OCI-LY1 (cell line): ENCODE measurements at regions not wholly inside any gene's neighbourhood (a gene's known extent, or its start where the extent isn't known, plus 50 kb on each side); places are given as distances from the start of the nearest gene placed in this dataset.

Experiments used
- H2AFZ ChIP-seq: fragments of 200-600 bp; sonication (generic), shearing (Covaris generic); 2 replicates; pipeline ENCODE4 v1.6.0; 2014; ENCODE audit warnings: antibody characterized with exemption, mild to moderate bottlenecking, low read length
- H3F3A ChIP-seq: fragments of 200-600 bp; sonication (generic), shearing (Covaris generic); 2 replicates; pipeline ENCODE4 v1.6.0; 2014; ENCODE audit warnings: mild to moderate bottlenecking, antibody characterized with exemption, low read length, moderate library complexity; ENCODE audit not compliant: insufficient read depth
- H3K27ac ChIP-seq: fragments of 200-600 bp; sonication (generic); 2 replicates; pipeline ENCODE4 v1.5.1; 2014; ENCODE audit warnings: low read length, mixed run types, mild to moderate bottlenecking, low read depth; ENCODE audit not compliant: poor library complexity, severe bottlenecking
- H3K27me3 ChIP-seq: fragments of 200-600 bp; sonication (generic); 2 replicates; pipeline ENCODE4 v1.6.0; 2014; ENCODE audit warnings: antibody characterized with exemption, mild to moderate bottlenecking, low read length, moderate library complexity; ENCODE audit not compliant: insufficient read depth
- H3K36me3 ChIP-seq: fragments of 200-600 bp; sonication (generic); 2 replicates; pipeline ENCODE4 v1.6.1; 2014; ENCODE audit warnings: mild to moderate bottlenecking, antibody characterized with exemption, low read length, moderate library complexity, mixed read lengths; ENCODE audit not compliant: insufficient read depth
- H3K4me1 ChIP-seq: fragments of 200-600 bp; sonication (generic); 2 replicates; pipeline ENCODE4 v1.5.1; 2014; ENCODE audit warnings: mild to moderate bottlenecking, low read length, moderate library complexity; ENCODE audit not compliant: insufficient read depth, severe bottlenecking
- H3K4me2 ChIP-seq: fragments of 200-600 bp; sonication (generic), shearing (Covaris generic); 2 replicates; pipeline ENCODE4 v1.6.1; 2014; ENCODE audit warnings: low read length
- H3K4me3 ChIP-seq: fragments of 200-600 bp; sonication (generic); 2 replicates; pipeline ENCODE4 v1.5.1; 2014; ENCODE audit warnings: low read length, low read depth, mild to moderate bottlenecking, mixed read lengths; ENCODE audit not compliant: poor library complexity, severe bottlenecking
- H3K79me2 ChIP-seq: fragments of 200-600 bp; shearing (Covaris generic); 2 replicates; pipeline ENCODE4 v1.6.1; 2016; ENCODE audit warnings: mixed run types, low read length, mixed read lengths; ENCODE audit not compliant: insufficient read depth
- H3K9ac ChIP-seq: fragments of 200-600 bp; sonication (generic), shearing (Covaris generic); 2 replicates; pipeline ENCODE4 v1.6.1; 2014; ENCODE audit warnings: mild to moderate bottlenecking, low read length, mixed read lengths
- H3K9me2 ChIP-seq: fragments of 200-600 bp; sonication (generic), shearing (Covaris generic); 2 replicates; pipeline ENCODE4 v1.6.1; 2014; ENCODE audit warnings: low read depth, mild to moderate bottlenecking, low read length, mixed read lengths
- H3K9me3 ChIP-seq: fragments of 200-600 bp; shearing (Covaris generic); 2 replicates; pipeline ENCODE4 v1.6.1; 2014; ENCODE audit warnings: low read length, mixed read lengths
- H4K20me1 ChIP-seq: fragments of 200-600 bp; sonication (generic), shearing (Covaris generic); 2 replicates; pipeline ENCODE4 v1.6.0; 2016; ENCODE audit warnings: mild to moderate bottlenecking, low read length; ENCODE audit not compliant: insufficient read depth
- EZH2 ChIP-seq: fragments of 200-600 bp; sonication (generic), shearing (Covaris generic); IDR thresholded peaks from 2 replicates; pipeline ENCODE4 v1.8.0; 2017; ENCODE audit warnings: borderline replicate concordance, mixed run types, mild to moderate bottlenecking, antibody characterized with exemption, low read length, moderate library complexity, mixed read lengths
- TF ChIP-seq, protein P1 (sequence below): fragments of 200-600 bp; sonication (generic), shearing (Covaris generic); IDR thresholded peaks from 2 replicates; pipeline ENCODE4 v1.5.1; 2017; ENCODE audit warnings: mild to moderate bottlenecking, antibody characterized with exemption, low read length, moderate library complexity, mixed read lengths

DNA sequence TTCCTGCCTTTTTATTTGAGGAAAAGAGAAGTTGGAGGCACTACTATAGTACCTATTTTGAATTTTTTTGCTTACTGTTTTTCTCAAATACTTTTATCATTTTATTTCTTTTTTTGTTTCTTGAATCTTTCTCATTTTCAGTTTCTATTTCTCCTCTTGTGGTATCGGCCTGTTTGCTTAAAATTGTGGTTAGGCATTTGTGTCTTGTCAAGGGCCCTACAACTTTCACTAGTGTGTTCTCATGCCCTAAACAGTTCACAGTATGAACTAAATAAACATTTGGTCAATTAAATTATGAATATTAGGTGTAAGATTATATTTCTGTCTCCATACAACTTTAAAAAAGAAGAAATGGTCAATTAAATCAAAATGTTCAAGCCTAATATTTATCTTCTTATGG, 613.5 kb downstream of the MBD2 start:
- TF ChIP-seq EZH2, result no peak
- TF ChIP-seq, protein P1, sequence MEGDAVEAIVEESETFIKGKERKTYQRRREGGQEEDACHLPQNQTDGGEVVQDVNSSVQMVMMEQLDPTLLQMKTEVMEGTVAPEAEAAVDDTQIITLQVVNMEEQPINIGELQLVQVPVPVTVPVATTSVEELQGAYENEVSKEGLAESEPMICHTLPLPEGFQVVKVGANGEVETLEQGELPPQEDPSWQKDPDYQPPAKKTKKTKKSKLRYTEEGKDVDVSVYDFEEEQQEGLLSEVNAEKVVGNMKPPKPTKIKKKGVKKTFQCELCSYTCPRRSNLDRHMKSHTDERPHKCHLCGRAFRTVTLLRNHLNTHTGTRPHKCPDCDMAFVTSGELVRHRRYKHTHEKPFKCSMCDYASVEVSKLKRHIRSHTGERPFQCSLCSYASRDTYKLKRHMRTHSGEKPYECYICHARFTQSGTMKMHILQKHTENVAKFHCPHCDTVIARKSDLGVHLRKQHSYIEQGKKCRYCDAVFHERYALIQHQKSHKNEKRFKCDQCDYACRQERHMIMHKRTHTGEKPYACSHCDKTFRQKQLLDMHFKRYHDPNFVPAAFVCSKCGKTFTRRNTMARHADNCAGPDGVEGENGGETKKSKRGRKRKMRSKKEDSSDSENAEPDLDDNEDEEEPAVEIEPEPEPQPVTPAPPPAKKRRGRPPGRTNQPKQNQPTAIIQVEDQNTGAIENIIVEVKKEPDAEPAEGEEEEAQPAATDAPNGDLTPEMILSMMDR, result no peak
- Histone ChIP-seq H3K9me2 (no peaks in the 10 kb centered on the region), H4K20me1 (no peaks in the 10 kb centered on the region), H3K9ac (no peak overlapping the region), H2AFZ (no peak overlapping the region), H3K9me3 (no peaks in the 10 kb centered on the region), H3K27ac (no peak overlapping the region), H3K36me3 (no peaks in the 10 kb centered on the region), H3K4me2 (no peak overlapping the region), H3K79me2 (no peaks in the 10 kb centered on the region), H3K4me3 (no peak overlapping the region), H3K27me3 (no peaks in the 10 kb centered on the region), H3F3A (no peaks in the 10 kb centered on the region), H3K4me1 (no peaks in the 10 kb centered on the region)

DNA sequence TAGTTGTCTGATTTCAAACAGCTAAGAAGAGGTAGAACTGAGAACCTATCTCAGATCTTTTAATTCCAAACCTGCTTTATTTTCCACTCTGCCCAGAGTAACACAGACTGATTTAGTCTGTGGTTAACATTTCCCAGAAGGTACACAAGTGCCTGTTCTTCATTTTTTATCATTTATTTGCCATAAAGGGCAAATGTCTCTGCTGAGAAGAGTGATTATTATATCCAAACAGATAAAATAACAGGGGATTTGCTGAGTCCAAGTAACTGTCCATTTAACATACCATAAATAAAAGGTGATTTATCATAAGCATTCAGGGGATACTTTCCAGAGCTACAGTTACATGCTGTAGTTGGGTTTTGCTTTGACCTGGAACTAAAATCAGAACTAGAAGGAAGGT, 617.7 kb downstream of the MBD2 start:
- Histone ChIP-seq H3K27me3 (no peaks in the 10 kb centered on the region), H3K79me2 (no peaks in the 10 kb centered on the region), H3K27ac (no peak overlapping the region), H4K20me1 (no peaks in the 10 kb centered on the region), H3K4me3 (no peak overlapping the region), H3K36me3 (no peaks in the 10 kb centered on the region), H3K9me2 (no peaks in the 10 kb centered on the region), H2AFZ (no peak overlapping the region), H3K4me1 (no peaks in the 10 kb centered on the region), H3K4me2 (no peak overlapping the region), H3K9me3 (no peaks in the 10 kb centered on the region), H3F3A (no peaks in the 10 kb centered on the region), H3K9ac (no peak overlapping the region)
- TF ChIP-seq EZH2, result no peak
- TF ChIP-seq, protein P1, result no peak

DNA sequence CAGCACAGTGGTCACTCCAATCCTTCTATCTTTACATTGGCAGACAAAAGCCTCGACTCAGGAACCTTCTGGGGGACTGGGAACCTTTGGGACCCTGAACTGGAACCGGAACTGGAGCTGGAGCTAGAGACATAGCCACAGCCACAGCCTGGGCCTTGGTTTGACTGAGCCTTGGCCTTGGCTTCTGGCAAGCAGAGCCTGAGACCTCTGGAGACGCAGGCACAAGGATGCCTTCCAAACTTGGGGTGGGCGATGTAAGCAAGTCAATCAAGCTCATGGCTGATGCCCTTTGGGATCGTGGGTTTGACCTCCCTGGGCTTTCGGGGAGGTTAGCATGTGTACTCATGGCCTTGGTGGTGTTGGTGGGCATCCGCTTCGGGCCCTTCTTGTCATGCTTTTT, 619.3 kb downstream of the MBD2 start:
- no peak for TF ChIP-seq EZH2
- TF ChIP-seq, protein P1, result no peak
- Histone ChIP-seq H2AFZ (no peak overlapping the region), H3K4me3 (no peak overlapping the region), H3K79me2 (no peaks in the 10 kb centered on the region), H3F3A (no peaks in the 10 kb centered on the region), H3K9me2 (no peaks in the 10 kb centered on the region), H3K36me3 (no peaks in the 10 kb centered on the region), H3K9ac (no peak overlapping the region), H3K4me1 (no peaks in the 10 kb centered on the region), H3K27me3 (no peaks in the 10 kb centered on the region), H3K27ac (no peak overlapping the region), H3K9me3 (no peaks in the 10 kb centered on the region), H3K4me2 (no peak overlapping the region), H4K20me1 (no peaks in the 10 kb centered on the region)
